HEK293T (cell line): ENCODE measurements at regions not wholly inside any gene's neighbourhood (a gene's known extent, or its start where the extent isn't known, plus 50 kb on each side); places are given as distances from the start of the nearest gene placed in this dataset.

ENCODE experiments used
- CTCF ChIA-PET: fragments of 350-600 bp; formaldehyde crosslinking; extraction: SDS; loops from one replicate; lab custom pipeline; 2021; ENCODE audit warnings: antibody characterized with exemption, inconsistent platforms; lab: Yijun Ruan, JAX
- POLR2A ChIA-PET: fragments of 350-600 bp; formaldehyde crosslinking; extraction: SDS; loops from one replicate; lab custom pipeline; 2020; ENCODE audit warnings: antibody characterized with exemption, inconsistent platforms; lab: Yijun Ruan, JAX
- DNase-seq: peaks from one replicate; pipeline ENCODE4 v3.0.0; 2012; ENCODE audit warnings: mixed read lengths; ENCODE audit errors: extremely low spot score
- ARNT ChIP-seq: fragments of 450-650 bp; IDR thresholded peaks from 2 replicates; pipeline ENCODE4 v1.6.1; 2017; ENCODE audit warnings: mild to moderate bottlenecking
- BHLHE40 ChIP-seq: fragments of 450-650 bp; IDR thresholded peaks from 2 replicates; pipeline ENCODE4 v1.6.1; 2016; ENCODE audit warnings: mild to moderate bottlenecking, moderate library complexity, borderline replicate concordance
- CTBP1 ChIP-seq: fragments of 450-650 bp; IDR thresholded peaks from 2 replicates; pipeline ENCODE4 v1.6.1; 2016; ENCODE audit warnings: borderline replicate concordance
- ELF4 ChIP-seq: fragments of 450-650 bp; IDR thresholded peaks from 2 replicates; pipeline ENCODE4 v1.6.1; 2017; ENCODE audit warnings: antibody characterized with exemption
- FOXA1 ChIP-seq: fragments of 450-650 bp; IDR thresholded peaks from 2 replicates; pipeline ENCODE4 v1.6.1; 2016; ENCODE audit warnings: mild to moderate bottlenecking
- FOXK2 ChIP-seq: fragments of 450-650 bp; IDR thresholded peaks from 2 replicates; pipeline ENCODE4 v1.6.1; 2016; ENCODE audit warnings: mild to moderate bottlenecking
- FOXM1 ChIP-seq: fragments of 450-650 bp; IDR thresholded peaks from 2 replicates; pipeline ENCODE4 v1.6.1; 2017; ENCODE audit warnings: mild to moderate bottlenecking, borderline replicate concordance
- HDGF ChIP-seq: fragments of 450-650 bp; IDR thresholded peaks from 2 replicates; pipeline ENCODE4 v1.6.1; 2017; ENCODE audit warnings: antibody characterized with exemption, borderline replicate concordance
- L3MBTL2 ChIP-seq: fragments of 450-650 bp; conservative IDR thresholded peaks from 2 replicates; pipeline ENCODE4 v1.6.1; 2016; ENCODE audit warnings: mild to moderate bottlenecking
- LEF1 ChIP-seq: fragments of 450-650 bp; IDR thresholded peaks from 2 replicates; pipeline ENCODE4 v1.6.1; 2017; ENCODE audit warnings: mild to moderate bottlenecking, borderline replicate concordance
- NFRKB ChIP-seq: fragments of 450-650 bp; IDR thresholded peaks from 2 replicates; pipeline ENCODE4 v1.6.1; 2016; ENCODE audit warnings: mild to moderate bottlenecking, moderate library complexity
- SP1 ChIP-seq: fragments of 450-650 bp; IDR thresholded peaks from 2 replicates; pipeline ENCODE4 v1.6.1; 2017
- SUZ12 ChIP-seq: fragments of 450-650 bp; IDR thresholded peaks from 2 replicates; pipeline ENCODE4 v1.6.1; 2016; ENCODE audit warnings: mild to moderate bottlenecking
- TARDBP ChIP-seq: fragments of 450-650 bp; IDR thresholded peaks from 2 replicates; pipeline ENCODE4 v1.6.1; 2016
- ZNF384 ChIP-seq: fragments of 450-650 bp; IDR thresholded peaks from 2 replicates; pipeline ENCODE4 v1.6.1; 2016
- TF ChIP-seq, protein P1 (sequence below): fragments of 450-650 bp; IDR thresholded peaks from 2 replicates; pipeline ENCODE4 v1.6.1; 2016

DNA sequence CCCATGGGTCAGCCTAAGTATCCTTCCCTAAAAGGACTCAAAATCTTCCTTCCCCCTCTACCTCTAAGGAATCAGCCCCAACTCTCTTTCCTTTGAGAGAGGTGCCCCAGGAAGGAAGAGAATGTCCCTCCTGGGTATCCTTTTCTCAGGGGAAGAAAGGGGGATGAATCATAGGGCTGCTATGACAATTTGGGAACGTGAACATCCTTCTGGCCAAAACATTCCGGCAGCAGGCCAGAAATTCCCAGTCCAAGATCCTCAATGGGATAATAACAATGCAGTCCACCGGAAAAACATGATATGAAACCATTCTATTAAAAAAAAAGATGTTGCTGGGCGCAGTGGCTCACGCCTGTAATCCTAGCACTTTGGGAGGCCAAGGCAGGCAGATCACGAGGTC is 50.8 kb upstream of the CACNA2D3 start:
- POLR2A ChIA-PET, result no interaction called here

GRCh38 chr3:54069961-54070360 is 52.4 kb upstream of the CACNA2D3 start:
- ChIA-PET POLR2A (no interaction called here), CTCF (no interaction called here)
- TF ChIP-seq ARNT (no peak), LEF1 (no peak), FOXK2 (no peak)
- DNase-seq, result no peak

More for the DNA sequence above, 50.8 kb upstream of the CACNA2D3 start:
- TF ChIP-seq ZNF384 (no peak), SP1 (no peak), ELF4 (no peak), HDGF (no peak)
- TF ChIP-seq, protein P1, sequence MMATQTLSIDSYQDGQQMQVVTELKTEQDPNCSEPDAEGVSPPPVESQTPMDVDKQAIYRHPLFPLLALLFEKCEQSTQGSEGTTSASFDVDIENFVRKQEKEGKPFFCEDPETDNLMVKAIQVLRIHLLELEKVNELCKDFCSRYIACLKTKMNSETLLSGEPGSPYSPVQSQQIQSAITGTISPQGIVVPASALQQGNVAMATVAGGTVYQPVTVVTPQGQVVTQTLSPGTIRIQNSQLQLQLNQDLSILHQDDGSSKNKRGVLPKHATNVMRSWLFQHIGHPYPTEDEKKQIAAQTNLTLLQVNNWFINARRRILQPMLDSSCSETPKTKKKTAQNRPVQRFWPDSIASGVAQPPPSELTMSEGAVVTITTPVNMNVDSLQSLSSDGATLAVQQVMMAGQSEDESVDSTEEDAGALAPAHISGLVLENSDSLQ, result no peak
- CTCF ChIA-PET, result no interaction called here
- no peak for DNase-seq

- DNase-seq, result no peak
- POLR2A ChIA-PET, result no interaction called here
- TF ChIP-seq ELF4, result no peak
- TF ChIP-seq NFRKB, result no peak
- no peak for TF ChIP-seq ARNT
- no peak for TF ChIP-seq SP1
- no peak for TF ChIP-seq SUZ12
- TF ChIP-seq FOXA1, result no peak
- CTCF ChIA-PET, result no interaction called here
Observed at GRCh38 chr3:54067055-54067698, 55.2 kb upstream of the CACNA2D3 start.

GRCh38 chr3:54066253-54066652 is 56.1 kb upstream of the CACNA2D3 start:
- ChIA-PET CTCF (no interaction called here), POLR2A (no interaction called here)
- no peak for DNase-seq
- TF ChIP-seq FOXA1, result no peak
- TF ChIP-seq SP1, result no peak
- no peak for TF ChIP-seq L3MBTL2
- TF ChIP-seq FOXK2, result no peak
- TF ChIP-seq HDGF, result no peak
- TF ChIP-seq NFRKB, result no peak
- TF ChIP-seq, protein P1, result no peak
- no peak for TF ChIP-seq SUZ12
- TF ChIP-seq ELF4, result no peak
- TF ChIP-seq ARNT, result no peak
- no peak for TF ChIP-seq CTBP1
- no peak for TF ChIP-seq FOXM1
- no peak for TF ChIP-seq LEF1
- TF ChIP-seq ZNF384, result no peak
- TF ChIP-seq BHLHE40, result no peak
- no peak for TF ChIP-seq TARDBP

- ChIA-PET POLR2A (no interaction called here), CTCF (no interaction called here)
- TF ChIP-seq NFRKB (no peak), HDGF (no peak), TARDBP (no peak), FOXK2 (no peak), ZNF384 (no peak), SP1 (no peak), BHLHE40 (no peak), L3MBTL2 (no peak), SUZ12 (no peak), FOXA1 (no peak), ARNT (no peak), CTBP1 (no peak)
- TF ChIP-seq, protein P1, result no peak
- DNase-seq, result no peak
Observed at GRCh38 chr3:54065586-54065985, 56.8 kb upstream of the CACNA2D3 start.

DNA sequence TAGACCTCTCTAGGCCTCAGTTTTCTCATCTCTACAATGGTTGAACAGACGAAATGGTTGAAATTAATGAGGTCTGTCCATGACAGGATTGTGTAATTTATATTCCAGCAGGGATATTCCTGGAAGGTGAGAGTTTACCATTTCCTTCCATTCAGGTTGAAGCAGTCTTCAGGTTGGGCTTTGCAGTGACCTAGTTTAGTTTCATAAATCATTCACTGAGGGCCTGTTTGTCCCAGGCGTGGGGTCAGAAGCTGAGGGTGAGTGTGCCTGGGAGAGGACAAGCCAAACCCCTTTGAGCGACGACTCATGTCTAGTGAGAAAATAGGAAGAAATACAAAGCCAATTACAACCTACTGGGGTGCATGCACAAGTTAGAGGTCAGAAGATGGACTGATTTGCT is 57.2 kb upstream of the CACNA2D3 start:
- CTCF ChIA-PET, result no interaction called here
- DNase-seq, result no peak
- TF ChIP-seq SUZ12 (no peak), LEF1 (no peak), HDGF (no peak), BHLHE40 (no peak), FOXA1 (no peak), NFRKB (no peak), L3MBTL2 (no peak), FOXK2 (no peak), TARDBP (no peak), ELF4 (no peak)
- POLR2A ChIA-PET, result no interaction called here

- CTCF ChIA-PET, result no interaction called here
- no peak for DNase-seq
- TF ChIP-seq TARDBP, result no peak
- POLR2A ChIA-PET, result no interaction called here
Observed at GRCh38 chr3:54064486-54064885, 57.9 kb upstream of the CACNA2D3 start.
